RWPE1 (cell line): ENCODE measurements at regions not wholly inside any gene's neighbourhood (a gene's known extent, or its start where the extent isn't known, plus 50 kb on each side); places are given as distances from the start of the nearest gene placed in this dataset.
A peak's percentile ranks its signal among the peaks of the same experiment; 100 is the strongest.
"Not testable (repeated sequence)": the region's sequence is repeated elsewhere in the genome, so short reads cannot be mapped to it uniquely, and the experiment has no call there.

ENCODE experiments used
- CTCF ChIA-PET: fragments of 350-600 bp; sonication (Branson Sonifier 250); formaldehyde crosslinking; extraction: SDS; loops from one replicate; lab custom pipeline; 2021; lab: Yijun Ruan, JAX
- POLR2A ChIA-PET: fragments of 400-600 bp; formaldehyde crosslinking; extraction: SDS; loops from one replicate; lab custom pipeline; 2020; ENCODE audit warnings: antibody characterized with exemption; ENCODE audit not compliant: low non-redundant PET; lab: Yijun Ruan, JAX
- DNase-seq: peaks from one replicate; pipeline ENCODE4 v3.0.0; 2012; ENCODE audit warnings: low spot score
- H3K27ac ChIP-seq: fragments of 450-650 bp; 2 replicates; pipeline ENCODE4 v1.5.1; 2017
- CTCF ChIP-seq: fragments of 450-650 bp; conservative IDR thresholded peaks from 2 replicates; pipeline ENCODE4 v1.5.1; 2017; ENCODE audit warnings: low read depth, mild to moderate bottlenecking

GRCh38 chr2:111532682-111533556 lies 351.1 kb downstream of the ANAPC1 start:
- DNase-seq, CTCF ChIA-PET, POLR2A ChIA-PET, H3K27ac ChIP-seq: not testable (repeated sequence)

GRCh38 chr2:111533557-111534247 lies 350.3 kb downstream of the ANAPC1 start:
- CTCF ChIA-PET, DNase-seq, POLR2A ChIA-PET: not testable (repeated sequence)
- peak overlapping the region; percentile 74 for H3K27ac ChIP-seq

- peak overlapping the region; percentile 61 for H3K27ac ChIP-seq
- no peak for TF ChIP-seq CTCF
- CTCF ChIA-PET = no interaction called here
- POLR2A ChIA-PET = no interaction called here
- no peak for DNase-seq
These were observed 349.1 kb downstream of the ANAPC1 start for GRCh38 chr2:111534910-111535352.

GRCh38 chr2:111535404-111535803 lies 348.6 kb downstream of the ANAPC1 start:
- TF ChIP-seq CTCF = no peak
- DNase-seq = no peak
- POLR2A ChIA-PET = no interaction called here
- CTCF ChIA-PET = interaction anchor here (0.6 kb wide), 1 partner anchor 144 kb away, joined by 3 read pairs; no protein-coding TSS in a partner anchor
- H3K27ac ChIP-seq = peak overlapping the region; percentile 61

- DNase-seq = no peak
- CTCF ChIA-PET = no interaction called here
- POLR2A ChIA-PET = no interaction called here
- H3K27ac ChIP-seq = no peak overlapping the region
- no peak for TF ChIP-seq CTCF
These were observed 346.8 kb downstream of the ANAPC1 start for GRCh38 chr2:111537078-111537655.

- DNase-seq, CTCF ChIA-PET, POLR2A ChIA-PET: not testable (repeated sequence)
These were observed 344.0 kb downstream of the ANAPC1 start for GRCh38 chr2:111539991-111540390.

GRCh38 chr2:111542120-111542774 lies 341.7 kb downstream of the ANAPC1 start:
- H3K27ac ChIP-seq, CTCF ChIA-PET, DNase-seq, POLR2A ChIA-PET: not testable (repeated sequence)

More at GRCh38 chr2:111539991-111540390, 344.0 kb downstream of the ANAPC1 start:
- not testable (repeated sequence) for H3K27ac ChIP-seq

- DNase-seq, H3K27ac ChIP-seq, CTCF ChIA-PET, POLR2A ChIA-PET: not testable (repeated sequence)
These were observed 340.0 kb downstream of the ANAPC1 start for GRCh38 chr2:111544006-111544405.

- CTCF ChIA-PET, POLR2A ChIA-PET, H3K27ac ChIP-seq, DNase-seq: not testable (repeated sequence)
These were observed 338.1 kb downstream of the ANAPC1 start for GRCh38 chr2:111545723-111546431.

GRCh38 chr2:111546578-111546977 lies 337.4 kb downstream of the ANAPC1 start:
- H3K27ac ChIP-seq, DNase-seq, POLR2A ChIA-PET, CTCF ChIA-PET: not testable (repeated sequence)

- DNase-seq, POLR2A ChIA-PET, CTCF ChIA-PET: not testable (repeated sequence)
These were observed 334.8 kb downstream of the ANAPC1 start for GRCh38 chr2:111549174-111549573.

GRCh38 chr2:111551428-111551827 lies 332.6 kb downstream of the ANAPC1 start:
- DNase-seq, CTCF ChIA-PET, H3K27ac ChIP-seq, POLR2A ChIA-PET: not testable (repeated sequence)

More at GRCh38 chr2:111549174-111549573, 334.8 kb downstream of the ANAPC1 start:
- H3K27ac ChIP-seq = not testable (repeated sequence)
